ENCODE measurements at regions not wholly inside any gene's neighbourhood (a gene's known extent, or its start where the extent isn't known, plus 50 kb on each side); places are given as distances from the start of the nearest gene placed in this dataset.

- H3K9ac ChIP-seq (ENCODE audit: low read length) = no peak overlapping the region
- H3K27me3 ChIP-seq (ENCODE audit: control insufficient read depth in 1 of 2, insufficient read depth in 2 of 2, low read length in 2 of 2) = no peaks in the 10 kb centered on the region
- no peaks in the 10 kb centered on the region for H3K9me3 ChIP-seq (ENCODE audit: low read length)
- H3K4me1 ChIP-seq (ENCODE audit: insufficient read depth, low read length) = peaks cover 4% of the 10 kb centered on the region
- H3K36me3 ChIP-seq (ENCODE audit: insufficient read depth, low read length) = no peaks in the 10 kb centered on the region
- H3K4me3 ChIP-seq (ENCODE audit: low read depth in 1 of 2, low read length in 2 of 2) = no peak overlapping the region
- H3K27ac ChIP-seq (ENCODE audit: low read depth, low read length) = no peak overlapping the region
Observed at GRCh38 chr5:1944408-1944807, 61.7 kb upstream of the IRX4 start.

DNA sequence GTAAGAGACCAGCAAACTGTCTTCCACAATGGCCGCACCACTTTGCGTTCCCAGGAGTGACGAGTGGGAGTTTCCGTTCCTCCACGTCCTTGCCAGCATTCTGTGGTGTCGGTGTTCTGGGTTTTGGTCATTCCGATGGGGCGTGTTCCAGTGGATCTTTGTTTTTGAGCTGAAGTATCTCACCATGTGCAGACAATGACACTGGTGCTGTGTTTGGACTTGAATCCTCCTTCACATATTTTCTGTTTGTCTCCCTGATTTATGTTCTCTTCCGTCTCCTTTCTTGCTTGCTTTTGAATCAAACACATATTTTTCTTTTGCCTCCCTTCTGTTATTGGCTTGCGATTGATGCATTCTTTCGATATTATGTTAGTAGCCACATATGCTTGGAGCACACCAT is 60.8 kb upstream of the IRX4 start:
- Histone ChIP-seq H3K27ac (ENCODE audit: low read depth, low read length) (no peak overlapping the region), H3K9ac (ENCODE audit: low read length) (no peak overlapping the region), H3K36me3 (ENCODE audit: insufficient read depth, low read length) (no peaks in the 10 kb centered on the region), H3K4me1 (ENCODE audit: insufficient read depth, low read length) (peaks cover 3% of the 10 kb centered on the region), H3K4me3 (ENCODE audit: low read depth in 1 of 2, low read length in 2 of 2) (no peak overlapping the region), H3K27me3 (ENCODE audit: control insufficient read depth in 1 of 2, insufficient read depth in 2 of 2, low read length in 2 of 2) (no peaks in the 10 kb centered on the region), H3K9me3 (ENCODE audit: low read length) (no peaks in the 10 kb centered on the region)

GRCh38 chr5:1942630-1943029 is 59.9 kb upstream of the IRX4 start:
- H3K9ac ChIP-seq (ENCODE audit: low read length) = no peak overlapping the region
- H3K9me3 ChIP-seq (ENCODE audit: low read length) = no peaks in the 10 kb centered on the region
- H3K4me3 ChIP-seq (ENCODE audit: low read depth in 1 of 2, low read length in 2 of 2) = no peak overlapping the region
- H3K4me1 ChIP-seq (ENCODE audit: insufficient read depth, low read length) = no peaks in the 10 kb centered on the region
- H3K27ac ChIP-seq (ENCODE audit: low read depth, low read length) = no peak overlapping the region
- no peaks in the 10 kb centered on the region for H3K36me3 ChIP-seq (ENCODE audit: insufficient read depth, low read length)
- no peaks in the 10 kb centered on the region for H3K27me3 ChIP-seq (ENCODE audit: control insufficient read depth in 1 of 2, insufficient read depth in 2 of 2, low read length in 2 of 2)

GRCh38 chr5:1942158-1942557 is 59.4 kb upstream of the IRX4 start:
- no peak overlapping the region for H3K27ac ChIP-seq (ENCODE audit: low read depth, low read length)
- no peaks in the 10 kb centered on the region for H3K4me1 ChIP-seq (ENCODE audit: insufficient read depth, low read length)
- no peaks in the 10 kb centered on the region for H3K36me3 ChIP-seq (ENCODE audit: insufficient read depth, low read length)
- peaks cover 5% of the 10 kb centered on the region for H3K9me3 ChIP-seq (ENCODE audit: low read length)
- H3K4me3 ChIP-seq (ENCODE audit: low read depth in 1 of 2, low read length in 2 of 2) = no peak overlapping the region
- H3K27me3 ChIP-seq (ENCODE audit: control insufficient read depth in 1 of 2, insufficient read depth in 2 of 2, low read length in 2 of 2) = no peaks in the 10 kb centered on the region
- H3K9ac ChIP-seq (ENCODE audit: low read length) = no peak overlapping the region

GRCh38 chr5:1939256-1939655 is 56.5 kb upstream of the IRX4 start:
- Histone ChIP-seq H3K4me3 (ENCODE audit: low read depth in 1 of 2, low read length in 2 of 2) (no peak overlapping the region), H3K4me1 (ENCODE audit: insufficient read depth, low read length) (no peaks in the 10 kb centered on the region), H3K36me3 (ENCODE audit: insufficient read depth, low read length) (no peaks in the 10 kb centered on the region), H3K27ac (ENCODE audit: low read depth, low read length) (no peak overlapping the region), H3K27me3 (ENCODE audit: control insufficient read depth in 1 of 2, insufficient read depth in 2 of 2, low read length in 2 of 2) (no peaks in the 10 kb centered on the region), H3K9me3 (ENCODE audit: low read length) (peaks cover 7% of the 10 kb centered on the region), H3K9ac (ENCODE audit: low read length) (no peak overlapping the region)

GRCh38 chr5:1938310-1939000 is 55.7 kb upstream of the IRX4 start:
- peaks cover 7% of the 10 kb centered on the region for H3K9me3 ChIP-seq (ENCODE audit: low read length)
- H3K4me3 ChIP-seq (ENCODE audit: low read depth in 1 of 2, low read length in 2 of 2) = no peak overlapping the region
- no peaks in the 10 kb centered on the region for H3K36me3 ChIP-seq (ENCODE audit: insufficient read depth, low read length)
- no peak overlapping the region for H3K9ac ChIP-seq (ENCODE audit: low read length)
- H3K27me3 ChIP-seq (ENCODE audit: control insufficient read depth in 1 of 2, insufficient read depth in 2 of 2, low read length in 2 of 2) = no peaks in the 10 kb centered on the region
- H3K27ac ChIP-seq (ENCODE audit: low read depth, low read length) = no peak overlapping the region
- H3K4me1 ChIP-seq (ENCODE audit: insufficient read depth, low read length) = no peaks in the 10 kb centered on the region

- Histone ChIP-seq H3K9ac (ENCODE audit: low read length) (no peak overlapping the region), H3K27ac (ENCODE audit: low read depth, low read length) (no peak overlapping the region), H3K4me3 (ENCODE audit: low read depth in 1 of 2, low read length in 2 of 2) (no peak overlapping the region)
Observed at GRCh38 chr5:1937590-1937989, 54.9 kb upstream of the IRX4 start.

GRCh38 chr5:1936901-1937300 is 54.2 kb upstream of the IRX4 start:
- Histone ChIP-seq H3K4me3 (ENCODE audit: low read depth in 1 of 2, low read length in 2 of 2) (no peak overlapping the region), H3K4me1 (ENCODE audit: insufficient read depth, low read length) (no peaks in the 10 kb centered on the region), H3K9me3 (ENCODE audit: low read length) (peaks cover 7% of the 10 kb centered on the region), H3K27ac (ENCODE audit: low read depth, low read length) (no peak overlapping the region), H3K9ac (ENCODE audit: low read length) (no peak overlapping the region), H3K27me3 (ENCODE audit: control insufficient read depth in 1 of 2, insufficient read depth in 2 of 2, low read length in 2 of 2) (no peaks in the 10 kb centered on the region), H3K36me3 (ENCODE audit: insufficient read depth, low read length) (no peaks in the 10 kb centered on the region)

More at GRCh38 chr5:1937590-1937989, 54.9 kb upstream of the IRX4 start:
- H3K9me3 ChIP-seq (ENCODE audit: low read length) = peaks cover 7% of the 10 kb centered on the region
- H3K27me3 ChIP-seq (ENCODE audit: control insufficient read depth in 1 of 2, insufficient read depth in 2 of 2, low read length in 2 of 2) = no peaks in the 10 kb centered on the region
- H3K36me3 ChIP-seq (ENCODE audit: insufficient read depth, low read length) = no peaks in the 10 kb centered on the region
- H3K4me1 ChIP-seq (ENCODE audit: insufficient read depth, low read length) = no peaks in the 10 kb centered on the region

GRCh38 chr5:1936413-1936812 is 53.7 kb upstream of the IRX4 start:
- H3K4me3 ChIP-seq (ENCODE audit: low read depth in 1 of 2, low read length in 2 of 2) = no peak overlapping the region
- no peaks in the 10 kb centered on the region for H3K36me3 ChIP-seq (ENCODE audit: insufficient read depth, low read length)
- peaks cover 0 to 3% of the 10 kb centered on the region in 2 donors for H3K27me3 ChIP-seq (ENCODE audit: control insufficient read depth in 1 of 2, insufficient read depth in 2 of 2, low read length in 2 of 2)
- H3K4me1 ChIP-seq (ENCODE audit: insufficient read depth, low read length) = no peaks in the 10 kb centered on the region
- no peak overlapping the region for H3K27ac ChIP-seq (ENCODE audit: low read depth, low read length)
- peaks cover 7% of the 10 kb centered on the region for H3K9me3 ChIP-seq (ENCODE audit: low read length)
- no peak overlapping the region for H3K9ac ChIP-seq (ENCODE audit: low read length)

GRCh38 chr5:1934801-1935429 is 52.2 kb upstream of the IRX4 start:
- Histone ChIP-seq H3K9me3 (ENCODE audit: low read length) (peaks cover 7% of the 10 kb centered on the region), H3K27me3 (ENCODE audit: control insufficient read depth in 1 of 2, insufficient read depth in 2 of 2, low read length in 2 of 2) (peaks cover 0 to 14% of the 10 kb centered on the region in 2 donors), H3K27ac (ENCODE audit: low read depth, low read length) (no peak overlapping the region), H3K9ac (ENCODE audit: low read length) (no peak overlapping the region), H3K36me3 (ENCODE audit: insufficient read depth, low read length) (no peaks in the 10 kb centered on the region), H3K4me1 (ENCODE audit: insufficient read depth, low read length) (peaks cover 4% of the 10 kb centered on the region), H3K4me3 (ENCODE audit: low read depth in 1 of 2, low read length in 2 of 2) (no peak overlapping the region)

GRCh38 chr5:1934056-1934394 is 51.3 kb upstream of the IRX4 start:
- no peak overlapping the region for H3K9ac ChIP-seq (ENCODE audit: low read length)
- H3K27ac ChIP-seq (ENCODE audit: low read depth, low read length) = no peak overlapping the region
- H3K4me1 ChIP-seq (ENCODE audit: insufficient read depth, low read length) = peaks cover 4% of the 10 kb centered on the region
- H3K36me3 ChIP-seq (ENCODE audit: insufficient read depth, low read length) = no peaks in the 10 kb centered on the region
- peaks cover 0 to 14% of the 10 kb centered on the region in 2 donors for H3K27me3 ChIP-seq (ENCODE audit: control insufficient read depth in 1 of 2, insufficient read depth in 2 of 2, low read length in 2 of 2)
- peaks cover 7% of the 10 kb centered on the region for H3K9me3 ChIP-seq (ENCODE audit: low read length)
- no peak overlapping the region for H3K4me3 ChIP-seq (ENCODE audit: low read depth in 1 of 2, low read length in 2 of 2)
